ENCODE measurements at regions not wholly inside any gene's neighbourhood (a gene's known extent, or its start where the extent isn't known, plus 50 kb on each side); places are given as distances from the start of the nearest gene placed in this dataset.

- TF ChIP-seq ZNF600 (tag by site-specific recombination; IDR thresholded peaks at IDR 0.05) = no peak
- no peak for TF ChIP-seq ZNF239 (tag by site-specific recombination; IDR thresholded peaks at IDR 0.05)
- no peak for TF ChIP-seq ZNF133 (tag by site-specific recombination; IDR thresholded peaks at IDR 0.05)
- TF ChIP-seq MYNN (tag by site-specific recombination; IDR thresholded peaks at IDR 0.05; ENCODE audit: borderline replicate concordance) = no peak
These were observed 101.6 kb upstream of the MAP9 start for GRCh38 chr4:155478336-155478835.

All from HEK293 (cell line).